ENCODE measurements at regions not wholly inside any gene's neighbourhood (a gene's known extent, or its start where the extent isn't known, plus 50 kb on each side); places are given as distances from the start of the nearest gene placed in this dataset.

- H3K27me3 ChIP-seq, result no peaks in the 10 kb centered on the region
- 77 to 83% methylated on average over 14 of the region's 14 CpGs for WGBS, 2 donors
- no peak for TF ChIP-seq CTCF (IDR thresholded peaks at IDR 0.05)
- no peak overlapping the region for H3K4me3 ChIP-seq
- intact Hi-C loops (cut with DNase I), result no loop called here
- H3K4me1 ChIP-seq, result no peaks in the 10 kb centered on the region
- H3K36me3 ChIP-seq, result no peaks in the 10 kb centered on the region
- no peak overlapping the region for H3K27ac ChIP-seq
- ATAC-seq, result no peak
- FAIRE-seq, result no peak
- DNase-seq, result no peak
- no peaks in the 10 kb centered on the region for H3K9me3 ChIP-seq
Measured at GRCh38 chr3:13749063-13749764, 130.7 kb downstream of the WNT7A start.

GRCh38 chr3:13748276-13748879 is 131.5 kb downstream of the WNT7A start:
- intact Hi-C loops (cut with DNase I), result no loop called here
- FAIRE-seq (no peak), ATAC-seq (no peak), DNase-seq (no peak)
- no peaks in the 10 kb centered on the region for H3K9me3 ChIP-seq
- 60 to 68% methylated on average over 17 of the region's 17 CpGs for WGBS, 2 donors
- H3K27me3 ChIP-seq, result no peaks in the 10 kb centered on the region
- H3K36me3 ChIP-seq, result no peaks in the 10 kb centered on the region
- H3K4me3 ChIP-seq, result no peak overlapping the region
- H3K4me1 ChIP-seq, result no peaks in the 10 kb centered on the region
- TF ChIP-seq CTCF (IDR thresholded peaks at IDR 0.05), result no peak
- no peak overlapping the region for H3K27ac ChIP-seq

GRCh38 chr3:13747627-13748026 is 132.2 kb downstream of the WNT7A start:
- DNase-seq, result no peak
- no peaks in the 10 kb centered on the region for H3K9me3 ChIP-seq
- no peaks in the 10 kb centered on the region for H3K27me3 ChIP-seq
- TF ChIP-seq CTCF (IDR thresholded peaks at IDR 0.05), result no peak
- no peaks in the 10 kb centered on the region for H3K4me1 ChIP-seq
- WGBS, 2 donors, result 85 to 88% methylated on average over 5 of the region's 5 CpGs
- H3K36me3 ChIP-seq, result no peaks in the 10 kb centered on the region
- H3K27ac ChIP-seq, result no peak overlapping the region
- FAIRE-seq, result no peak
- no peak for ATAC-seq
- intact Hi-C loops (cut with DNase I), result no loop called here
- H3K4me3 ChIP-seq, result no peak overlapping the region

GRCh38 chr3:13746385-13746784 is 133.5 kb downstream of the WNT7A start:
- intact Hi-C loops (cut with DNase I), result no loop called here
- no peaks in the 10 kb centered on the region for H3K36me3 ChIP-seq
- no peak overlapping the region for H3K4me3 ChIP-seq
- ATAC-seq (no peak), FAIRE-seq (no peak), DNase-seq (no peak)
- H3K4me1 ChIP-seq, result no peaks in the 10 kb centered on the region
- no peak for TF ChIP-seq CTCF (IDR thresholded peaks at IDR 0.05)
- 61 to 74% methylated on average over 7 of the region's 7 CpGs for WGBS, 2 donors
- H3K27ac ChIP-seq, result no peak overlapping the region
- no peaks in the 10 kb centered on the region for H3K9me3 ChIP-seq
- no peaks in the 10 kb centered on the region for H3K27me3 ChIP-seq

GRCh38 chr3:13745636-13746035 is 134.2 kb downstream of the WNT7A start:
- Histone ChIP-seq H3K27me3 (no peaks in the 10 kb centered on the region), H3K27ac (no peak overlapping the region), H3K36me3 (no peaks in the 10 kb centered on the region), H3K9me3 (no peaks in the 10 kb centered on the region), H3K4me3 (no peak overlapping the region), H3K4me1 (no peaks in the 10 kb centered on the region)
- ATAC-seq, result no peak
- no peak for FAIRE-seq
- WGBS, 2 donors, result 47 to 53% methylated on average over 9 of the region's 9 CpGs
- no peak for TF ChIP-seq CTCF (IDR thresholded peaks at IDR 0.05)
- DNase-seq, result no peak
- intact Hi-C loops (cut with DNase I), result no loop called here
